Fibroblast of skin of right biceps (primary cell): ENCODE measurements at regions not wholly inside any gene's neighbourhood (a gene's known extent, or its start where the extent isn't known, plus 50 kb on each side); places are given as distances from the start of the nearest gene placed in this dataset.

Source experiments
- DNase-seq: peaks from one replicate; pipeline ENCODE4 v3.0.0-alpha.2; 2013

DNA sequence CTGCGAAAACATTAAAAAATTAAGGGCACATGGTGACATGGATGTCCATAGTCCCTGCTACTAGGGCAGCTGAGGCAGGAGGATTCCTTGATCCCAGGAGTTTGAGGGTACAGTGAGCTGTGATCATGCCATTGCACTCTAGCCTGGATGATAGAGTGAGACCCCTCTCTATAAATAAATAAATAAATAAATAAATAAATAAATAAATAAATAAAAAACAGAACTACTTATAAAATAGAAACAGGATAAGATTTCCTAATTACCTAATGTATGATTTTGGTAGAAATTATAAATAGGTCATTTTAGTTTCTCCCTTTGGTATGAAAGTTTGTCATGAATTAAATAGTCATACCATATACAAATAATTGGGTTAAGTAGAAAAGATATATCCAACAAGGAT lies 916.2 kb downstream of the GRIK2 start:
- DNase-seq, result no peak

DNA sequence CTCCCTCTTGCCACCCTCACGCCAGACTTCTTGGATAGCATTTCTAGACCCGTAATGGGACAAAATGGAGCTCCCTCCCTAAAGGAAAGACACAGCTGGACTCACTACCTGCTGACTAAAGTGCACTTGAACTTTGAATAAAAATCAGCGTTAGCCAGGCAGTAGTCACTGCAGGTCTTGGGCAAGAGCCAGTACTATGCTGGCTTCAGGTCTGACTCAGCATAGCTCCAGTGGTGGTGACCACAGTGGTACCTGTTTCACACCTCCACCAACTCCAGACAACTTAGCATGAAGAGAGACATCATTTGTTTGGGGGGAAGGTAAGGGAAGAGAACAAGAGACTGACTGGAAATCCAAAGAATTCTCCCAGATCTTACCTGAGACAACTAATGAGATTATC lies 906.8 kb downstream of the GRIK2 start:
- DNase-seq, result no peak

DNA sequence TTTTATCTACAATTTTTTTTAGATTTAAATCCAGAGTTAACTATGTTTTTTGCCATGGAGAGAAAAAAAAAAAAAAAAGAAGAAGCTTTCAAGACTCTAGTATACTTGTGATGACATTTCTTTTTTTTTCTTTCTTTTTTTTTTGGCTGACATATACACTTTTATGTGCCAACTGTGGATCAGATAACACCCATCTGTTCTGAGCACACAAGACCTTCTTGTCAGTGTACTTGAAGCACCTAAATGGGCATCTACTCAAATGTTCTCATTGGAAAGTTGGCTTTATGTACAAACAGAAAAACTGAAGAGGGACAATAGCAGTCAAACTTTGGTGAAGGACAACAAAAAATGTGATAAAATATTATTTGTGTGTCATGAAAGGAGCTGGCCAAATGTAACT lies 904.5 kb downstream of the GRIK2 start:
- no peak for DNase-seq
